HCT116 (cell line): ENCODE measurements at regions not wholly inside any gene's neighbourhood (a gene's known extent, or its start where the extent isn't known, plus 50 kb on each side); places are given as distances from the start of the nearest gene placed in this dataset.

ENCODE experiments used
- CEBPB ChIP-seq: IDR thresholded peaks from 2 replicates; pipeline ENCODE4 v1.6.1; 2012; ENCODE audit warnings: low read depth
- POLR2A ChIP-seq: IDR thresholded peaks from 2 replicates; pipeline ENCODE4 v1.7.0; 2011; ENCODE audit warnings: borderline replicate concordance; ENCODE audit not compliant: insufficient read depth, insufficient read length; ENCODE audit errors: extremely low read depth
- SIN3A ChIP-seq: IDR thresholded peaks from 2 replicates; pipeline ENCODE4 v1.6.1; 2012; ENCODE audit warnings: low read depth
- TF ChIP-seq, protein P1 (sequence below), 3 experiments: fragments of 200-600 bp in 1 of 3; sonication (generic) in 1 of 3; IDR thresholded peaks in 2 of 3; conservative IDR thresholded peaks in 1 of 3; 2 replicates each; pipeline ENCODE4 v1.5.1; 2012 to 2017; ENCODE audit warnings: low read depth in 2 of 3, low read length in 2 of 3, antibody characterized with exemption in 1 of 3, borderline replicate concordance in 1 of 3, control low read depth in 1 of 3, mild to moderate bottlenecking in 1 of 3, mixed read lengths in 1 of 3, mixed run types in 1 of 3, moderate library complexity in 1 of 3; ENCODE audit not compliant: insufficient read depth in 1 of 3

DNA sequence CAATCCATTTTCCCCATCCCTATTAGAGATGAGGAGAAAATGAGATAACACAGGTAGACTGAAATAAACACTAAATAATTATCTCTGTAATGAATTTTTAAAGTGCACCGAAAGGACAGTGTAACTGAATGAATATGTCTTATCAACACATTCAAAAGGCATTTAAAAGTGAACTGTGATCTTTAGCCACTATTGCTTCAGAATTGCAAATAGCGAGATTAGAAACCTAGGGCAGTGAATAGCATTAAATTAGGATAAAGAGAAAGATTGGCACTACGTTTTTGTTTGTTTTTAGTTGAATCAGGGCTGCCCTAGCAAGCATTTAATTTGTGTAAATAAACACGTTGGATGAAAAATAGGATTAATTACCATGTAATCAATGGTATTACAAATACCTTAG, 537.5 kb downstream of the ELAVL2 start:
- no peak for TF ChIP-seq POLR2A
- TF ChIP-seq SIN3A, result no peak
- no peak for TF ChIP-seq CEBPB
- TF ChIP-seq, protein P1, sequence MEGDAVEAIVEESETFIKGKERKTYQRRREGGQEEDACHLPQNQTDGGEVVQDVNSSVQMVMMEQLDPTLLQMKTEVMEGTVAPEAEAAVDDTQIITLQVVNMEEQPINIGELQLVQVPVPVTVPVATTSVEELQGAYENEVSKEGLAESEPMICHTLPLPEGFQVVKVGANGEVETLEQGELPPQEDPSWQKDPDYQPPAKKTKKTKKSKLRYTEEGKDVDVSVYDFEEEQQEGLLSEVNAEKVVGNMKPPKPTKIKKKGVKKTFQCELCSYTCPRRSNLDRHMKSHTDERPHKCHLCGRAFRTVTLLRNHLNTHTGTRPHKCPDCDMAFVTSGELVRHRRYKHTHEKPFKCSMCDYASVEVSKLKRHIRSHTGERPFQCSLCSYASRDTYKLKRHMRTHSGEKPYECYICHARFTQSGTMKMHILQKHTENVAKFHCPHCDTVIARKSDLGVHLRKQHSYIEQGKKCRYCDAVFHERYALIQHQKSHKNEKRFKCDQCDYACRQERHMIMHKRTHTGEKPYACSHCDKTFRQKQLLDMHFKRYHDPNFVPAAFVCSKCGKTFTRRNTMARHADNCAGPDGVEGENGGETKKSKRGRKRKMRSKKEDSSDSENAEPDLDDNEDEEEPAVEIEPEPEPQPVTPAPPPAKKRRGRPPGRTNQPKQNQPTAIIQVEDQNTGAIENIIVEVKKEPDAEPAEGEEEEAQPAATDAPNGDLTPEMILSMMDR (IDR thresholded peaks at IDR 0.05 in 2 of 3, conservative IDR thresholded peaks at IDR 0.05 in 1 of 3; ENCODE audit: borderline replicate concordance in 1 of 3, insufficient read depth in 1 of 3, low read depth in 2 of 3, low read length in 2 of 3), result no peak
